Natural killer cell (primary cell): ENCODE measurements at regions not wholly inside any gene's neighbourhood (a gene's known extent, or its start where the extent isn't known, plus 50 kb on each side); places are given as distances from the start of the nearest gene placed in this dataset.

Source experiments
- ATAC-seq, 3 donors: fragments of 150-1000 bp in 2 of 3; fragments of 200-7000 bp in 1 of 3; cut with Tn5 transposase; 1 replicate in 1 of 3; 2 replicates in 2 of 3; pipeline ENCODE4 v1.10.0; 2021; ENCODE audit warnings: mild to moderate bottlenecking in 2 of 3, moderate library complexity in 2 of 3
- DNase-seq, 2 donors: peaks; one replicate each; pipeline versions ENCODE4 v3.0.0 to v3.0.0-alpha.2; 2013 to 2021; ENCODE audit warnings: mixed read lengths in 1 of 2
- H3K27ac ChIP-seq: one replicate; pipeline ENCODE4 v1.5.1; 2013; ENCODE audit warnings: mild to moderate bottlenecking, low read length
- H3K27me3 ChIP-seq: one replicate; pipeline ENCODE4 v1.6.1; 2013; ENCODE audit warnings: low read length; ENCODE audit not compliant: control insufficient read depth, insufficient read depth
- H3K36me3 ChIP-seq: one replicate; pipeline ENCODE4 v1.6.1; 2013; ENCODE audit warnings: low read length; ENCODE audit not compliant: control insufficient read depth, insufficient read depth
- H3K4me1 ChIP-seq: one replicate; pipeline ENCODE4 v1.6.1; 2013; ENCODE audit warnings: low read length; ENCODE audit not compliant: control insufficient read depth, insufficient read depth
- H3K4me3 ChIP-seq: one replicate; pipeline ENCODE4 v1.5.1; 2013; ENCODE audit warnings: low read length
- H3K9me3 ChIP-seq: one replicate; pipeline ENCODE4 v1.6.1; 2013; ENCODE audit warnings: low read length; ENCODE audit not compliant: control insufficient read depth, insufficient read depth
- H3K27ac Mint-ChIP-seq, 2 donors: one replicate each; pipeline ENCODE4 v1.8.0; 2022; ENCODE audit warnings: mild to moderate bottlenecking in 2 of 2, mixed read lengths in 2 of 2, moderate library complexity in 1 of 2
- H3K27me3 Mint-ChIP-seq, 2 donors: one replicate each; pipeline ENCODE4 v1.8.0; 2022; ENCODE audit warnings: low read depth in 2 of 2, mixed read lengths in 2 of 2
- H3K36me3 Mint-ChIP-seq: one replicate; pipeline ENCODE4 v1.8.0; 2022; ENCODE audit warnings: mixed read lengths
- H3K4me1 Mint-ChIP-seq, 2 donors: one replicate each; pipeline ENCODE4 v1.8.0; 2022; ENCODE audit warnings: mixed read lengths in 2 of 2
- H3K4me3 Mint-ChIP-seq: one replicate; pipeline ENCODE4 v1.8.0; 2022; ENCODE audit warnings: mild to moderate bottlenecking, moderate library complexity, mixed read lengths
- H3K9me3 Mint-ChIP-seq, 2 donors: one replicate each; pipeline ENCODE4 v1.8.0; 2022; ENCODE audit warnings: mixed read lengths in 2 of 2
- WGBS: methylation state at CpG from one replicate; pipeline ENCODE4 v1.1.7; 2013; ENCODE audit warnings: missing lambda C conversion rate; ENCODE audit not compliant: insufficient coverage; 5-methylcytosine and 5-hydroxymethylcytosine counted together
- intact Hi-C: fragments of 100-400 bp; cut with micrococcal nuclease; formaldehyde crosslinking; loops from one replicate; pipeline ENCODE4 v1.14.2; 2022
- TF ChIP-seq, protein P1 (sequence below): fragments of 200-600 bp; IDR thresholded peaks from one replicate; pipeline ENCODE4 v1.8.0; 2022; ENCODE audit warnings: antibody characterized with exemption

DNA sequence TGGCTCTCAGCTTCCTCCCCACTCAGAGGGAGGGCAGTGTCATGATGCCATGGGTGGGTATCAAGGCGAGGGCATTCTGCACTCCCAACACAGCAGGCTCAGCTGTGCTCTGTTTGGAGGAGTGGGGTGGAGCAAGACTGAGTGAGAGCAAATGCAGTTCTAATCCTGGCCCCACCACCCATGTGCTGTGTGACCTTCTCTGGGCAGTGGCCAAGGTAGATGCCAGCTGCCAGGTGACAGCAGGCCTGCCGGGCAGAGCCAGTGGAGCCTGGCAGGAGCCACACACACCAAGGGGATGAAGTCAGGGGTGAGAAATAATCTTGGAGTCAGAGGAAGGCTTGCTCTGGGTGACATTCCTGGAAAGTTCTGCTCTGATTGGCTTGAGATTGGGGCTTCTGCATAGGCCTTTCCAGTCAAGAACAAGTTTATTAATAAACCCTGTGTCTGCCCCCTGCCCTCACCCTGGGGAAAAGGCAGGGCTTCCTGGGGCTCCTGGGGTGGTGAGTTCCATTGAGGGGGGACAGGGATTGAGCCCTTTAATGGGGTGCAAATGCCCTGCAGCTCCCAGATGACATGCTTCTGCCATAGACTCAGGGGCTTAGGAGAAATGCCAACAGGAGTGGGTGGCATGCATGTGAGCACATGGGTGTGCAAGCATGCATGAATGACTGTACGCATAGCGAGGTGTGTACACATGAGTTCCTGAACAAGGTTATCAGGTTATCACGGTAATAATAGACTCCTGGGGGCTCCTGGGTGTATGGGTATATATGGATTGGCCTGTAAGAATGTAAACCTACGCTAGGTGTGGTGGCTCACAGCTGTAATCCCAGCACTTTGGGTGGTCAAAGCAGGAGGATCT, 134.2 kb downstream of the MRPL14 start:
- 98% methylated on average over 5 of the region's 6 CpGs for WGBS
- Mint-ChIP-seq H3K9me3 (no peaks in the 10 kb centered on the region), H3K4me3 (no peak overlapping the region), H3K36me3 (no peaks in the 10 kb centered on the region), H3K4me1 (peaks cover 7 to 8% of the 10 kb centered on the region in 2 donors), H3K27me3 (no peaks in the 10 kb centered on the region), H3K27ac (no peak overlapping the region)
- no peaks in the 10 kb centered on the region for H3K27me3 ChIP-seq
- H3K36me3 ChIP-seq = no peaks in the 10 kb centered on the region
- TF ChIP-seq, protein P1, sequence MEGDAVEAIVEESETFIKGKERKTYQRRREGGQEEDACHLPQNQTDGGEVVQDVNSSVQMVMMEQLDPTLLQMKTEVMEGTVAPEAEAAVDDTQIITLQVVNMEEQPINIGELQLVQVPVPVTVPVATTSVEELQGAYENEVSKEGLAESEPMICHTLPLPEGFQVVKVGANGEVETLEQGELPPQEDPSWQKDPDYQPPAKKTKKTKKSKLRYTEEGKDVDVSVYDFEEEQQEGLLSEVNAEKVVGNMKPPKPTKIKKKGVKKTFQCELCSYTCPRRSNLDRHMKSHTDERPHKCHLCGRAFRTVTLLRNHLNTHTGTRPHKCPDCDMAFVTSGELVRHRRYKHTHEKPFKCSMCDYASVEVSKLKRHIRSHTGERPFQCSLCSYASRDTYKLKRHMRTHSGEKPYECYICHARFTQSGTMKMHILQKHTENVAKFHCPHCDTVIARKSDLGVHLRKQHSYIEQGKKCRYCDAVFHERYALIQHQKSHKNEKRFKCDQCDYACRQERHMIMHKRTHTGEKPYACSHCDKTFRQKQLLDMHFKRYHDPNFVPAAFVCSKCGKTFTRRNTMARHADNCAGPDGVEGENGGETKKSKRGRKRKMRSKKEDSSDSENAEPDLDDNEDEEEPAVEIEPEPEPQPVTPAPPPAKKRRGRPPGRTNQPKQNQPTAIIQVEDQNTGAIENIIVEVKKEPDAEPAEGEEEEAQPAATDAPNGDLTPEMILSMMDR = no peak
- peak in 1 of 3 donors; percentile 13 for ATAC-seq
- intact Hi-C loops = no loop called here
- no peak overlapping the region for H3K4me3 ChIP-seq
- no peak overlapping the region for H3K27ac ChIP-seq
- no peaks in the 10 kb centered on the region for H3K4me1 ChIP-seq
- no peaks in the 10 kb centered on the region for H3K9me3 ChIP-seq
- no peak for DNase-seq

DNA sequence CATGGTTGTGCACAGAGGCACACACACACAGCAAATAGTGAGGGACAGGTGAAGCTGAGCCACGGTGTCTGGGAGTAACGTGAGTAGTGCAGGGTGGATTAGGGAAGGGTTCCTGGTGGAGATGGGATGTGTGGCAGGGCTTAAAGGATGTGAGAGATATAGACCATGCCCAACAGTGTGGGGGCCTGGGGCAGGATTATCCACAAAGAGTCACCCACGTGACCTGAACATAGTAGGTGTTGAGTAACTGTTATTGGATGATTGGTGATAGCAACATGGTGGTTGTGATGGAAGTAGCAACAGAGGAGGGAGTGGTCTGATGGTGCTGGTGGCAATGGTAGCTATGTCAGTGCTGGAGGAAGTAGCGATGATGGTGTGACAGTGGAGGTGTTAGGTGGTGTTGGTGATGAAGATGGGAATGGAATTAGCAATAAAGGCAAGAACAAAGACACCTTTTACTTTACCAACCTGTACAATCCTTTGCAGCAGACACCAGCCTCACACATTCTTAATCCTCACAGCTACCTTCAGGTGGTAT, 135.1 kb downstream of the MRPL14 start:
- TF ChIP-seq, protein P1 = no peak
- no peaks in the 10 kb centered on the region for H3K36me3 ChIP-seq
- no peak overlapping the region for H3K4me3 Mint-ChIP-seq
- intact Hi-C loops = no loop called here
- 69% methylated on average over 4 of the region's 4 CpGs for WGBS
- H3K27me3 Mint-ChIP-seq = no peaks in the 10 kb centered on the region
- H3K27ac Mint-ChIP-seq = no peak overlapping the region
- ATAC-seq (peak in 2 of 3 donors; percentile 64 to 67), DNase-seq (no peak)
- H3K27me3 ChIP-seq = no peaks in the 10 kb centered on the region
- no peaks in the 10 kb centered on the region for H3K4me1 ChIP-seq
- no peaks in the 10 kb centered on the region for H3K36me3 Mint-ChIP-seq
- H3K9me3 ChIP-seq = no peaks in the 10 kb centered on the region
- no peak overlapping the region for H3K4me3 ChIP-seq
- H3K27ac ChIP-seq = no peak overlapping the region
- H3K9me3 Mint-ChIP-seq = no peaks in the 10 kb centered on the region
- peaks cover 7 to 8% of the 10 kb centered on the region in 2 donors for H3K4me1 Mint-ChIP-seq

DNA sequence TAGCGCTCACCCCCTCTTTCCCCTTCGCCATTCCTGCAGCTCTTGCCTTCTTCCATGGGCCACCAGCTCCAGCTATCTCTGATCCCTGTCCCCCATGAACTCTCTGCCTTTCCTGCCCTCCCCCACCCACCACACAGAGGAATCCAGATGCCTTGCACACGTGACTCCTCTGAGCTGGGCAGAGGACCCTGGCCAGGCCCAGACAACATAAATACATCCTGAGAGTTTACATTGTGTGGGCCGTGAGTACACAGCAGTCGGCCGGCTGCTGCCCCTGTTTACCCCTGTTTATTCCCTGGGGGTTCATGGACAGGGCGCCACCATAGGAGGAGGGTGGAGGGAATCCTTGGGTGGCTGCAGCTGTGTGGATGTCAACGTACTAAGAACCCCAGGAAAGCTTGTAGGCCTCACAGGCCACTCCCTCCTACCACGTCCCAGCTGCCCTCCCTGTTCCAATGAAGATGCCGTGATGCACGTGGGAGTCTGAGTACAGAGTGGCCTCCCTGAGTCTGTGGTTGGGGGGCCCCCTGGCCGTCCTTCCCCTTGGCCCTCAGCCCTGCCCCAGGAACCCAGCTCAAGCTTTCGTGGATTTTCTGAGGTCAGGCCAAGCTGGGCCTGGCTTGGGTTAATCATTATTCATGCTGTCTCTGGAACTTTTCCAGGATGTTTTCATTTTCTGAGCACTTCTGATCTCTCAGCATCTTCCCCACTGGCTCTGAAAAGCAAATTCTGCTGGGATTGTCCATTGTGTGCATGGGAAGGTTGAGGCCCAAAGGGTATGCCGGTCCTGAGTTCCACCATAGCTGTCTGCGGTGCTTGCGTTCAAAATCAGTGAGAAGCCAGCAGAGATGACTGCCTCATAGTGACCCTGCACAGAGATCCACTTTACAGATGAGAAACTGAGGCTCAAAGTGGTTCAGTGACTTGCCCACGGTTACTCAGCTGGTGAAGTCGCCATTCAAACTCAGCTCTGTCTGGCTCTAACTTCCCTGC, 136.3 kb downstream of the MRPL14 start:
- no peak overlapping the region for H3K4me3 ChIP-seq
- H3K36me3 ChIP-seq = no peaks in the 10 kb centered on the region
- H3K27me3 Mint-ChIP-seq = no peaks in the 10 kb centered on the region
- no peak overlapping the region for H3K4me3 Mint-ChIP-seq
- H3K9me3 ChIP-seq = no peaks in the 10 kb centered on the region
- H3K36me3 Mint-ChIP-seq = no peaks in the 10 kb centered on the region
- intact Hi-C loops = no loop called here
- H3K4me1 ChIP-seq = no peaks in the 10 kb centered on the region
- WGBS = 79% methylated on average over 17 of the region's 18 CpGs
- TF ChIP-seq, protein P1 = no peak
- ATAC-seq (no peak), DNase-seq (no peak)
- no peaks in the 10 kb centered on the region for H3K27me3 ChIP-seq
- no peak overlapping the region for H3K27ac Mint-ChIP-seq
- H3K27ac ChIP-seq = no peak overlapping the region
- peaks cover 7 to 8% of the 10 kb centered on the region in 2 donors for H3K4me1 Mint-ChIP-seq
- H3K9me3 Mint-ChIP-seq = no peaks in the 10 kb centered on the region
